HepG2 (cell line): ENCODE measurements at regions not wholly inside any gene's neighbourhood (a gene's known extent, or its start where the extent isn't known, plus 50 kb on each side); places are given as distances from the start of the nearest gene placed in this dataset.

ENCODE experiments used
- ATAC-seq: fragments of 200-7000 bp; cut with Tn5 transposase; 3 replicates; pipeline ENCODE4 v1.9.1; 2020; ENCODE audit warnings: mild to moderate bottlenecking, moderate library complexity
- BruUV-seq: library from RNA; stranded (reverse); fragments of 400-500 nt; replicated peaks from 2 replicates; lab custom pipeline; 2021; lab: Mats Ljungman, UMichigan
- CTCF ChIA-PET: fragments of 300-600 bp; formaldehyde crosslinking; extraction: SDS; loops from one replicate; lab custom pipeline; 2021; ENCODE audit warnings: low total read pairs, inconsistent platforms, low intra/inter-chr PET ratio; lab: Yijun Ruan, JAX
- POLR2A ChIA-PET: fragments of 350-600 bp; sonication (Branson Sonifier 250); formaldehyde crosslinking; loops from one replicate; lab custom pipeline; 2020; ENCODE audit warnings: antibody characterized with exemption, inconsistent platforms; lab: Yijun Ruan, JAX
- DNase-seq: peaks from one replicate; pipeline ENCODE4 v3.0.0-alpha.2; 2015; ENCODE audit warnings: low spot score
- FAIRE-seq: peaks from 3 replicates; lab custom pipeline; 2011; peaks lifted over from hg19 to GRCh38; lab: Jason Lieb, UNC
- H2AFZ ChIP-seq: one replicate; pipeline ENCODE4 v1.6.1; 2011; ENCODE audit warnings: low read length, inconsistent platforms
- H3K27ac ChIP-seq: fragments of 300-600 bp; 3 replicates; pipeline ENCODE4 v1.8.0; 2011; ENCODE audit warnings: mixed run types, mild to moderate bottlenecking, mixed read lengths, low read length, inconsistent platforms; ENCODE audit not compliant: insufficient read depth; ENCODE audit errors: extremely low read length
- H3K27me3 ChIP-seq, 2 experiments: fragments of 200-600 bp in 1 of 2; 2 replicates in 1 of 2; 3 replicates in 1 of 2; pipeline versions ENCODE4 v1.6.0 to v1.8.0; 2011; ENCODE audit warnings: low read length in 2 of 2, mild to moderate bottlenecking in 2 of 2, moderate library complexity in 2 of 2, inconsistent platforms in 1 of 2; ENCODE audit not compliant: insufficient read depth in 2 of 2, control insufficient read depth in 1 of 2
- H3K36me3 ChIP-seq, 2 experiments: fragments of 200-600 bp in 1 of 2; replicated peaks in 1 of 2; 2 replicates in 1 of 2; 3 replicates in 1 of 2; pipeline versions ENCODE4 v1.5.1 to v1.8.0; 2011; ENCODE audit warnings: low read length in 2 of 2, inconsistent platforms in 1 of 2; ENCODE audit not compliant: insufficient read depth in 2 of 2, control insufficient read depth in 1 of 2
- H3K4me1 ChIP-seq: 2 replicates; pipeline ENCODE4 v1.5.1; 2012; ENCODE audit warnings: low read length, inconsistent platforms; ENCODE audit not compliant: insufficient read depth
- H3K4me2 ChIP-seq: 2 replicates; pipeline ENCODE4 v1.6.0; 2011; ENCODE audit warnings: low read depth, low read length, inconsistent platforms
- H3K4me3 ChIP-seq, 3 experiments: fragments of 200-600 bp in 1 of 3; sonication (generic), shearing (Covaris generic) in 1 of 3; replicated peaks in 1 of 3; 2 replicates each; pipeline ENCODE4 v1.5.1; 2011 to 2016; ENCODE audit warnings: low read length in 3 of 3, inconsistent platforms in 2 of 3, low read depth in 2 of 3, mild to moderate bottlenecking in 2 of 3, control low read depth in 1 of 3, mixed read lengths in 1 of 3; ENCODE audit not compliant: insufficient read depth in 1 of 3
- H3K79me2 ChIP-seq: one replicate; pipeline ENCODE4 v1.6.1; 2011; ENCODE audit warnings: low read length, inconsistent platforms; ENCODE audit not compliant: insufficient read depth
- H3K9ac ChIP-seq: 2 replicates; pipeline ENCODE4 v1.6.0; 2011; ENCODE audit warnings: mild to moderate bottlenecking, low read depth, low read length, inconsistent platforms; ENCODE audit not compliant: insufficient read depth
- H3K9me3 ChIP-seq: 2 replicates; pipeline ENCODE4 v1.5.1; 2012; ENCODE audit warnings: mild to moderate bottlenecking, low read length
- H4K20me1 ChIP-seq: 2 replicates; pipeline ENCODE4 v1.6.0; 2011; ENCODE audit warnings: inconsistent platforms, mild to moderate bottlenecking, low read length, moderate library complexity; ENCODE audit not compliant: insufficient read depth
- CEBPB ChIP-seq: IDR thresholded peaks from 2 replicates; pipeline ENCODE4 v1.6.1; 2011; ENCODE audit warnings: low read depth, low read length, improper control_type of control experiment, borderline replicate concordance
- CEBPG ChIP-seq: IDR thresholded peaks from 2 replicates; pipeline ENCODE4 v1.6.1; 2016
- MBNL3 ChIP-seq: fragments of 250-450 bp; sonication (Bioruptor Pico); conservative IDR thresholded peaks from 2 replicates; pipeline ENCODE4 v1.8.0; 2022; ENCODE audit warnings: mild to moderate bottlenecking, inconsistent platforms
- MTA3 ChIP-seq: sonication (generic); formaldehyde crosslinking; IDR thresholded peaks from 2 replicates; pipeline ENCODE4 v1.4.0; 2020; ENCODE audit warnings: missing genetic modification reagents
- RBAK ChIP-seq: sonication (generic); formaldehyde crosslinking; IDR thresholded peaks from 2 replicates; pipeline ENCODE4 v1.5.1; 2020; ENCODE audit warnings: mild to moderate bottlenecking, missing genetic modification reagents
- TEF ChIP-seq: sonication (generic); formaldehyde crosslinking; IDR thresholded peaks from 2 replicates; pipeline ENCODE4 v1.5.0; 2020; ENCODE audit warnings: missing genetic modification reagents
- ZFAT ChIP-seq: sonication (generic); formaldehyde crosslinking; conservative IDR thresholded peaks from 2 replicates; pipeline ENCODE4 v1.8.1; 2023; ENCODE audit warnings: missing genetic modification reagents, inconsistent platforms
- ZNF629 ChIP-seq: sonication (generic); formaldehyde crosslinking; conservative IDR thresholded peaks from 2 replicates; pipeline ENCODE4 v1.5.0; 2020; ENCODE audit warnings: missing genetic modification reagents
- WGBS: methylation state at CpG from one replicate; pipeline ENCODE4 v1.1.6; 2017; ENCODE audit warnings: low lambda C conversion rate; 5-methylcytosine and 5-hydroxymethylcytosine counted together
- in situ Hi-C: cut with HindIII; loops from 2 replicates; pipeline ENCODE4 v1.10.0; 2017; ENCODE audit warnings: low pct_unique_long_range_greater_than_20kb; ENCODE audit not compliant: extremely low pct_ligation_motif_present
- intact Hi-C: fragments of 100-400 bp; cut with micrococcal nuclease; formaldehyde crosslinking; loops from one replicate; pipeline ENCODE4 v1.10.0; 2022; ENCODE audit not compliant: unreplicated experiment

GRCh38 chr16:55091871-55092230 is 161.2 kb downstream of the IRX5 start:
- Histone ChIP-seq H3K9ac (no peak overlapping the region), H3K4me3 (no peak overlapping the region), H3K79me2 (no peaks in the 10 kb centered on the region), H4K20me1 (no peaks in the 10 kb centered on the region), H2AFZ (no peak overlapping the region), H3K27ac (no peak overlapping the region), H3K27me3 (peaks cover 0 to 4% of the 10 kb centered on the region in 2 experiments; a peak in 1 of 5 replicates), H3K36me3 (no peaks in the 10 kb centered on the region), H3K4me1 (no peaks in the 10 kb centered on the region), H3K4me2 (no peak overlapping the region), H3K9me3 (no peaks in the 10 kb centered on the region)
- DNase-seq (no peak), ATAC-seq (no peak), FAIRE-seq (no peak)
- no peak for TF ChIP-seq RBAK (CRISPR knock-in tag)
- no peak for TF ChIP-seq MBNL3 (CRISPR knock-in tag)
- TF ChIP-seq TEF (CRISPR knock-in tag), result no peak
- TF ChIP-seq MTA3 (CRISPR knock-in tag), result no peak
- no peak for TF ChIP-seq ZFAT (CRISPR knock-in tag)
- TF ChIP-seq ZNF629 (CRISPR knock-in tag), result peak; percentile 84
- BruUV-seq, result no TSS peak
- CTCF ChIA-PET, result no interaction called here
- WGBS, result 19% methylated on average over 2 of the region's 5 CpGs
- POLR2A ChIA-PET, result interaction anchor here (0.7 kb wide), 1 partner anchor 10 kb away, joined by 4 read pairs; no protein-coding TSS in a partner anchor
- intact Hi-C loops, result no loop called here
- in situ Hi-C loops, result no loop called here

DNA sequence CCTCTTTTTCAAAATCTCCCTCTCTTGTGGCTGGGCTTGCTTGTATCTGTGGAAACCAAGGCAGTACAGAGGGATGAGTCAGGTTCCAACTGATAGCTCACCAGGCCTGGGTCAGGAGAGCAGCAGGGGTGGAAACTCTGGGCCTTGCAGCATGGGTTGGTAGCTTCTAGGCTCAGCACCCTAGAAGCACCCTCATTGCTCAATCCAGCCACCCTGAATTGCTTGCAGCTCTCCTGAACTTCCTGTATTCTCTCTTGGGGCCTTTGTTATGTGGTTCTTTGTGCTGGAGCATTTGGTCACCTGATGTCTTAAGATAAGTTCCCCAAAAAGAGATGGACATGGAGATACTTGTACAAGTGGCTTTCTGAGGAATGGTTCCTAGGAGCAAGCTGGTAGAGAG is 169.4 kb downstream of the IRX5 start:
- H3K27me3 ChIP-seq, result no peaks in the 10 kb centered on the region; a peak in 1 of 5 replicates
- no peak overlapping the region for H3K27ac ChIP-seq
- H2AFZ ChIP-seq, result no peak overlapping the region
- in situ Hi-C loops (no loop called here), intact Hi-C loops (no loop called here)
- H3K79me2 ChIP-seq, result no peaks in the 10 kb centered on the region
- POLR2A ChIA-PET, result no interaction called here
- FAIRE-seq (no peak), DNase-seq (no peak), ATAC-seq (no peak)
- no peak overlapping the region for H3K9ac ChIP-seq
- H4K20me1 ChIP-seq, result no peaks in the 10 kb centered on the region
- no peak overlapping the region for H3K4me2 ChIP-seq
- CTCF ChIA-PET, result no interaction called here
- no peaks in the 10 kb centered on the region for H3K4me1 ChIP-seq
- H3K9me3 ChIP-seq, result no peaks in the 10 kb centered on the region
- no TSS peak for BruUV-seq
- peak; percentile 11; the same call in 1 of the 2 replicates for TF ChIP-seq CEBPB
- TF ChIP-seq CEBPG (CRISPR knock-in tag), result no peak
- no peaks in the 10 kb centered on the region for H3K36me3 ChIP-seq
- H3K4me3 ChIP-seq, result no peak overlapping the region
